ENCODE measurements at regions not wholly inside any gene's neighbourhood (a gene's known extent, or its start where the extent isn't known, plus 50 kb on each side); places are given as distances from the start of the nearest gene placed in this dataset.
"Not testable (repeated sequence)": the region's sequence is repeated elsewhere in the genome, so short reads cannot be mapped to it uniquely, and the experiment has no call there.

- DNase-seq = not testable (repeated sequence)
These were observed 102.3 kb downstream of the ZNF267 start for GRCh38 chr16:31975826-31976419.

- not testable (repeated sequence) for DNase-seq
These were observed 104.9 kb downstream of the ZNF267 start for GRCh38 chr16:31978463-31978862.

GRCh38 chr16:31981739-31982138, 108.1 kb downstream of the ZNF267 start:
- not testable (repeated sequence) for DNase-seq

GRCh38 chr16:31982986-31983385, 109.4 kb downstream of the ZNF267 start:
- not testable (repeated sequence) for DNase-seq

GRCh38 chr16:31983666-31984065, 110.1 kb downstream of the ZNF267 start:
- not testable (repeated sequence) for DNase-seq

GRCh38 chr16:31986895-31987294, 113.3 kb downstream of the ZNF267 start:
- DNase-seq = not testable (repeated sequence)

GRCh38 chr16:31988595-31989581, 115.3 kb downstream of the ZNF267 start:
- DNase-seq = not testable (repeated sequence)

GRCh38 chr16:31990261-31990660, 116.7 kb downstream of the ZNF267 start:
- DNase-seq = not testable (repeated sequence)

- DNase-seq = not testable (repeated sequence)
These were observed 117.4 kb downstream of the ZNF267 start for GRCh38 chr16:31990980-31991379.

- not testable (repeated sequence) for DNase-seq
These were observed 122.7 kb downstream of the ZNF267 start for GRCh38 chr16:31996325-31996724.

- not testable (repeated sequence) for DNase-seq
These were observed 128.9 kb downstream of the ZNF267 start for GRCh38 chr16:32002496-32002895.

GRCh38 chr16:32003819-32004218, 130.2 kb downstream of the ZNF267 start:
- DNase-seq = not testable (repeated sequence)

- DNase-seq = peak; percentile 6 to 16 (median 7)
These were observed 165.3 kb downstream of the ZNF267 start for GRCh38 chr16:32038783-32039496.

- not testable (repeated sequence) for DNase-seq
These were observed 166.3 kb downstream of the ZNF267 start for GRCh38 chr16:32039919-32040318.

GRCh38 chr16:32066016-32066651, 187.0 kb upstream of the TP53TG3D start:
- DNase-seq = not testable (repeated sequence)

GRCh38 chr16:32071586-32071985, 181.5 kb upstream of the TP53TG3D start:
- not testable (repeated sequence) for DNase-seq

- DNase-seq = not testable (repeated sequence)
These were observed 169.2 kb upstream of the TP53TG3D start for GRCh38 chr16:32083891-32084290.

GRCh38 chr16:32084656-32085401, 168.3 kb upstream of the TP53TG3D start:
- DNase-seq = not testable (repeated sequence)

GRCh38 chr16:32085438-32086141, 167.5 kb upstream of the TP53TG3D start:
- DNase-seq = peak in 2 of 3 donors; percentile 35 to 52

- DNase-seq = peak in 2 of 3 donors; percentile 1 to 2
These were observed 137.5 kb upstream of the TP53TG3D start for GRCh38 chr16:32115562-32115961.

GRCh38 chr16:32116080-32116479, 137.0 kb upstream of the TP53TG3D start:
- peak in 2 of 3 donors; percentile 14 to 16 for DNase-seq

Measured in suppressor macrophage treated with lipopolysaccharide for 1 hour (primary cell).